LNCAP (cell line): ENCODE measurements at regions not wholly inside any gene's neighbourhood (a gene's known extent, or its start where the extent isn't known, plus 50 kb on each side); places are given as distances from the start of the nearest gene placed in this dataset.

Source experiments
- TF ChIP-seq, protein P1 (sequence below): fragments of 450-650 bp; IDR thresholded peaks from 2 replicates; pipeline ENCODE4 v1.5.1; 2017; ENCODE audit warnings: mild to moderate bottlenecking

DNA sequence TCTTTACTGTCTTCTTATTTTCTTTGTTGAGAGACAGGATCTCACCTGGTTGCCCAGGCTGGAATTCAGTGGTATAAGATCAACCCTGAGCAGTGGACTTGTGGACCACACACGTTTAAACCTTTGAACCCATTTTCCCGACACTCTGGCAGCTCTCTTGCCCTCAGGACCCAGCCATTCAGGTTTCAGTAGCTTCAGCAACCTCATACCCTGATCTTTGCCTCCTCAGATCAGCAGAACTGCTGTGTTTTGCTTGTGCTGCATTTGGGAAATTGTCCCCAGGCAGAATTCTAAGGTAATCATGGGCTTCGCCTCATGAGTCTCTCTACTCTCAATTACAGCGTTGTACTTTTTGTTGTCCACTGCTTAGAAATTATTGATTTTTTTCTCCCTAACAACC lies 317.6 kb upstream of the KIAA1217 start:
- TF ChIP-seq, protein P1, sequence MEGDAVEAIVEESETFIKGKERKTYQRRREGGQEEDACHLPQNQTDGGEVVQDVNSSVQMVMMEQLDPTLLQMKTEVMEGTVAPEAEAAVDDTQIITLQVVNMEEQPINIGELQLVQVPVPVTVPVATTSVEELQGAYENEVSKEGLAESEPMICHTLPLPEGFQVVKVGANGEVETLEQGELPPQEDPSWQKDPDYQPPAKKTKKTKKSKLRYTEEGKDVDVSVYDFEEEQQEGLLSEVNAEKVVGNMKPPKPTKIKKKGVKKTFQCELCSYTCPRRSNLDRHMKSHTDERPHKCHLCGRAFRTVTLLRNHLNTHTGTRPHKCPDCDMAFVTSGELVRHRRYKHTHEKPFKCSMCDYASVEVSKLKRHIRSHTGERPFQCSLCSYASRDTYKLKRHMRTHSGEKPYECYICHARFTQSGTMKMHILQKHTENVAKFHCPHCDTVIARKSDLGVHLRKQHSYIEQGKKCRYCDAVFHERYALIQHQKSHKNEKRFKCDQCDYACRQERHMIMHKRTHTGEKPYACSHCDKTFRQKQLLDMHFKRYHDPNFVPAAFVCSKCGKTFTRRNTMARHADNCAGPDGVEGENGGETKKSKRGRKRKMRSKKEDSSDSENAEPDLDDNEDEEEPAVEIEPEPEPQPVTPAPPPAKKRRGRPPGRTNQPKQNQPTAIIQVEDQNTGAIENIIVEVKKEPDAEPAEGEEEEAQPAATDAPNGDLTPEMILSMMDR: no peak

DNA sequence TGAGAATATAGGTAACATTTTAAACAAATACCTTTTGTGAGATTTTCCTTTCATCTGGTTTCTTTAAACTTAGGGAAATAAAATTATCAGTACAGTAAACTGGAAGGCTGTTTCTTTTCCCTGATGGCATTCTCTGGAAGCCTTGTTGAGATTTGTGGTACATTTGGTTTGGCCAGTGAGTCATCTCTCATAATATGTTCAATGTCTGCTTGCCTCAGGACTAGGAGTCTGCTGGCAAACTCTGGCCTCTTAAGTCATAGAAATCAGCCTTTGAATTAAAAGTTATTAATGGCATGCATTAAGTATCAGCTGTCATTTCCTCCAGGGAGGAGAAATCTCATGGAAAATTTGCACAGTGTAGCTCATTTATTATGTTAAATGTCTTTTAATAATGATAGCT lies 316.6 kb upstream of the KIAA1217 start:
- TF ChIP-seq, protein P1: no peak

DNA sequence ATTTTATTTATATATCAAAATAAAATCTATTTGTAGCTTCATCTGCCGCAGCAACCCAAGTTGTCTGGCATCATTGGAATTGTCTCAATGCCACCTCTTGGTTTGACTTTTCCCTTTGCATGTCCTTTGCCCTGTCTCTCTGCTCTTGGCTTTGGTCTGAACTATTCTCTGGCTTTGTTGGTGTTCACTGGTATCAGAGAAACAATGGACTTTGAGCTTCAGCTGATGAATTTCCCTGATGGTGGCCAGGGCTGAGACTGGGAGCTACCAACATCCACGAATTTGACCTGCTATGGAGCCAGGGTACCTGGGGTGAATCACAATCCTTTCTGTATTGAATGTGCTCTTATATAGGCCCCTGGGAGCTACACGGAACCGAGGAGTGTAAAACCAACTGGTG lies 311.7 kb upstream of the KIAA1217 start:
- TF ChIP-seq, protein P1: no peak

DNA sequence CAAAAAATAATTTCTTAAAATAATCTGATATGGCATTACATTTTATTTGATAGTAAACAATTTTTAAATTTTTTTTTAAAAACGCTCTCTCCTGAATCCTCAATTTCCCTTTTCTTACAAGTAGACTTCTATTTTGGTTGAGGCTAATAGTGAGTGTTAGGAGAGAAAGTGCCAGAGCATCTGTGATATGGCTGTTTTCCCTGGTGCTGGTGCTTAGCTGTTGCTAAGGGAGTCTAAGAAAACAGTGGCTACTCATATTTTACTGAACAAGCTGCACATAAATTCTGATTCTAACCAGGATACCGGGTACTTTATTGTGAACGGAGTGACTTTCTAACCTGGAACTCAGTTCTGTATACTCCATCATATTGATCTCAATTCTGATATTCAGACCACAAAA lies 311.1 kb upstream of the KIAA1217 start:
- TF ChIP-seq, protein P1: no peak

DNA sequence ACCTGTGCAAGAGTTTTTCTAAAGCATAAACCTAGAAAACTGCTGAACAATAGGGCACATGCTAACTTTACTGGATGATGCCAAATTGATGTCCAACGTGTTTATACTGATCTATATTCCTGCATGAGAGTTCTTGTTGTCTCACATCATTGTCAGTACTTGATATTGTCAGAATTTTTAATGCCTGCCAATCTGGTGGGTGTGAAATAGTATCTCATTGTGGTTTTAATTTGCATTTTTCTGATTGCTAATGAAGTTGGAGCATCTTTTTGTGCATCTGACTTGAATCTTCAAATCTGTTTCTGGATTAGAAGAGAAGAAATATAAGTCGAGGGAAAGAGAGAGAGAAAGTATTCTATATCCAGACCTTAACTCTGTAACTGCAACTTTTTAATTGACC lies 309.8 kb upstream of the KIAA1217 start:
- TF ChIP-seq, protein P1: no peak

DNA sequence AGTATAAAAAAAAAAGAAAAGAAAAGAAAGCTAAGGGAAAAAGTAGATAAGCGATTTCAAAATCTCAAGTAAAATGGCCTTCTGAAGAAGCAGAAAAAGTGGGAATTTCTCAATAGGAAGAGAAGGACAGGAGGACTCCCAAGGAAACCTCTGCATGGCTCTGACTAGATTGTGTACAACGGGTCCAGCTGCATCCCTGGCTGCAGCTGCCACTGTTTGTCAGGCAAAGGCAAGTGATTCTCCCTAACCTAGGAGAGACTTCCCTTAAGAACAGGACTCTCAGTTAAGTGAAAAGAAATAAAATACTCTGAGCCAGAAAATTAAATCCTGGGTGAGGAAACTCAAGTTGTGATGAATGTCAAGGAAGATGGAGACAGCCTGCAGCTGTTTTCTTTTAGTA lies 298.6 kb upstream of the KIAA1217 start:
- TF ChIP-seq, protein P1: no peak

DNA sequence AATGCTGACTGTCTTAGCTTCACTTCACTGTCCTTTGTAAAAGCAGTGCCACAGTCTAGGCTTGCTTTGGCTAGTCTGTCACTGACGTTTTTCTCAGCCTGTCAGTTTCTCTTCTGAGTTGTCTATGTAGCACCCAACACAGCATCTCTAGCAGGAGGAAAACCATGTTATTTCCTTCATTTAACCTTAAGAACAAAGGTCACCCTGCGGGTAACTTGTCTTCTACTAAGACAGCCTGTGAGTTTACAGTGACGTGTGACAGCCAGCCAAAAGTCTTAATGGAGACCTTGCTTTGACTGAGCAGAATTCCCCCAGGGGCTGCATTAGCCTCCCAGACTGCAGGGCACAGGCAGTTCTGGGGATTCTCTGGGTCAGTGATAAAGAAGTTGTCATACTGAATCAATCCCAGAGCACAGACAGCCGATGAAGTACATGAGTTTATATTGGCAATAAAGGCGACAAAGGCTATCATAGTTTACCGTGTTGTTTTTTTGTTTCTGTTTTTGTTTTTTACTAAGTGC lies 296.0 kb upstream of the KIAA1217 start:
- TF ChIP-seq, protein P1: no peak

DNA sequence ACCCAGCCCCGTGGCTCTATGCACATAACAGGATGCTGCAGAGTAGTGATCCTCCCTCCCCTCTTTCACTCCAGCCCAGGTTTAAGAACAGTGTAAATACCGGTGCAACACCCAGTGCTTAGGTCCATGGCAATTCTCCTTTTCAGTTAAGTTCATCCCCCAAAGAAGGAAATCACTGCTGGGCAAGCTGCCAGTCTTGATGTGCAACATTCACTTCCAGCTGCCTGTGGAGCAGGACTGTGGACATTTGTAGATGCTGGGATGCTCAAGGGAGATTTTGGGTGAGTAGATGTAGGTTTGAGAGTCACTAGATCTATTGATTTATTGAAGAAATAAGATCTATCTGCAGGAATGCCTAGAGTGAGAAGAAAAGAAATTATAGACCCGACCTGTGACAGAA lies 294.3 kb upstream of the KIAA1217 start:
- TF ChIP-seq, protein P1: no peak
